ENCODE measurements at regions not wholly inside any gene's neighbourhood (a gene's known extent, or its start where the extent isn't known, plus 50 kb on each side); places are given as distances from the start of the nearest gene placed in this dataset.
"Not testable (repeated sequence)": the region's sequence is repeated elsewhere in the genome, so short reads cannot be mapped to it uniquely, and the experiment has no call there.

GRCh38 chr7:54189330-54189729 lies 352.8 kb upstream of the VSTM2A start:
- no peak overlapping the region for H3K4me3 ChIP-seq
- no peak for DNase-seq
- no peaks in the 10 kb centered on the region for H3K27me3 ChIP-seq
- no peak overlapping the region for H3K27ac ChIP-seq
- intact Hi-C loops (cut with DNase I; ENCODE audit: low total_unique reads), result no loop called here
- no peaks in the 10 kb centered on the region for H3K36me3 ChIP-seq
- H3K4me1 ChIP-seq, result no peaks in the 10 kb centered on the region
- H3K9me3 ChIP-seq, result peaks cover 0 to 2% of the 10 kb centered on the region in 2 donors
- whole genome bisulfite sequencing, 2 donors (ENCODE audit: low coverage in 1 of 2), result 75% methylated on average over 2 of the region's 2 CpGs; no CpG with 5 or more reads in 1 of the 2 donors
- TF ChIP-seq POLR2AphosphoS5 (IDR thresholded peaks at IDR 0.05), result no peak
- TF ChIP-seq, protein P1, sequence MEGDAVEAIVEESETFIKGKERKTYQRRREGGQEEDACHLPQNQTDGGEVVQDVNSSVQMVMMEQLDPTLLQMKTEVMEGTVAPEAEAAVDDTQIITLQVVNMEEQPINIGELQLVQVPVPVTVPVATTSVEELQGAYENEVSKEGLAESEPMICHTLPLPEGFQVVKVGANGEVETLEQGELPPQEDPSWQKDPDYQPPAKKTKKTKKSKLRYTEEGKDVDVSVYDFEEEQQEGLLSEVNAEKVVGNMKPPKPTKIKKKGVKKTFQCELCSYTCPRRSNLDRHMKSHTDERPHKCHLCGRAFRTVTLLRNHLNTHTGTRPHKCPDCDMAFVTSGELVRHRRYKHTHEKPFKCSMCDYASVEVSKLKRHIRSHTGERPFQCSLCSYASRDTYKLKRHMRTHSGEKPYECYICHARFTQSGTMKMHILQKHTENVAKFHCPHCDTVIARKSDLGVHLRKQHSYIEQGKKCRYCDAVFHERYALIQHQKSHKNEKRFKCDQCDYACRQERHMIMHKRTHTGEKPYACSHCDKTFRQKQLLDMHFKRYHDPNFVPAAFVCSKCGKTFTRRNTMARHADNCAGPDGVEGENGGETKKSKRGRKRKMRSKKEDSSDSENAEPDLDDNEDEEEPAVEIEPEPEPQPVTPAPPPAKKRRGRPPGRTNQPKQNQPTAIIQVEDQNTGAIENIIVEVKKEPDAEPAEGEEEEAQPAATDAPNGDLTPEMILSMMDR (IDR thresholded peaks at IDR 0.05), result no peak
- no peak for TF ChIP-seq EP300 (IDR thresholded peaks at IDR 0.05; ENCODE audit: low read depth)
- no peak for TF ChIP-seq POLR2A (IDR thresholded peaks at IDR 0.05)
- in situ Hi-C loops (cut with MboI; ENCODE audit: low pct_ligation_motif_present in 1 of 4, low pct_unique_long_range_greater_than_20kb in 1 of 4, low sequenced_read_pairs in 3 of 4), result no loop called here

DNA sequence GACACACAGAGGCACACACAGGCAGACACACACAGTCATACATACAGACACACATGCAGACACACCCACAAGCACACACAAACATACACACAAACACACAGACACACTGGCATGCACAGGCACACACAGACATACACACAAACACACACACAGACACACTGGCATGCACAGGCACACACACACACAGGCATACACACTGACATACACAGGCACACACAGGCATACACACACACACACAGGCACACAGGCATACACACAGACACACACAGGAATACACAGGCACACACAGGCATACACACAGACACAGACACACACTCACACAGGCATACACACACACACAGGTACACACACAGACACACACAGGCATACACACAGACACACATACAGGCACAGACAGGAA lies 340.7 kb upstream of the VSTM2A start:
- TF ChIP-seq POLR2AphosphoS5 (IDR thresholded peaks at IDR 0.05) (no peak), EP300 (IDR thresholded peaks at IDR 0.05; ENCODE audit: low read depth) (no peak), POLR2A (IDR thresholded peaks at IDR 0.05) (no peak)
- TF ChIP-seq, protein P1 (IDR thresholded peaks at IDR 0.05), result no peak
- H3K27me3 ChIP-seq, result no peaks in the 10 kb centered on the region
- no peaks in the 10 kb centered on the region for H3K4me1 ChIP-seq
- H3K36me3 ChIP-seq, result no peaks in the 10 kb centered on the region
- H3K4me3 ChIP-seq, result no peak overlapping the region
- no peak overlapping the region for H3K27ac ChIP-seq
- in situ Hi-C loops (cut with MboI; ENCODE audit: low pct_ligation_motif_present in 1 of 4, low pct_unique_long_range_greater_than_20kb in 1 of 4, low sequenced_read_pairs in 3 of 4), result no loop called here
- peaks cover 0 to 7% of the 10 kb centered on the region in 2 donors for H3K9me3 ChIP-seq
- DNase-seq, result no peak
- intact Hi-C loops (cut with DNase I; ENCODE audit: low total_unique reads), result no loop called here

DNA sequence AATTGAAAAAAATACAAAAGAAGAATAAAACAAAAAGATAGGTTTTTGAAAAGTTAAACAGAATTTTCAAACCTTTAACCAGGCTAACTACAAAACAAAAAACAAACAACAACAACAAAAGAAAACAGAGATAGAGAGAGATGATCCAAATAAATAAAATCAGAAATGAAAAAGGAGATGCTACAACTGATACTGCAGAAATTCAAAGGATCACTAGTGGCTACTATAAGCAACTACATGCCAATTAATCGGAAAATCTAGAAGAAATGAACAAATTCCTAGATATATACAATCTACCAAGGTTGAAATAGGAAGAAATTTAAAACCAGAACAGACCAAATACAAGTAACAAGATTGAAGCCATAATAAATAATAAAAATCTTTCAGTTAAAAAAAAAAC lies 326.8 kb upstream of the VSTM2A start:
- no peak for TF ChIP-seq POLR2AphosphoS5 (IDR thresholded peaks at IDR 0.05)
- TF ChIP-seq POLR2A (IDR thresholded peaks at IDR 0.05), result no peak
- TF ChIP-seq, protein P1 (IDR thresholded peaks at IDR 0.05), result no peak
- no peak for TF ChIP-seq EP300 (IDR thresholded peaks at IDR 0.05; ENCODE audit: low read depth)
- H3K9me3 ChIP-seq, result peaks cover 15 to 21% of the 10 kb centered on the region in 2 donors

GRCh38 chr7:54226030-54226429 lies 316.1 kb upstream of the VSTM2A start:
- DNase-seq; H3K4me1 ChIP-seq; intact Hi-C loops (cut with DNase I; ENCODE audit: low total_unique reads); H3K9me3 ChIP-seq; H3K36me3 ChIP-seq; in situ Hi-C loops (cut with MboI; ENCODE audit: low pct_ligation_motif_present in 1 of 4, low pct_unique_long_range_greater_than_20kb in 1 of 4, low sequenced_read_pairs in 3 of 4); H3K27me3 ChIP-seq; H3K4me3 ChIP-seq; H3K27ac ChIP-seq: not testable (repeated sequence)

More for the DNA sequence above, 326.8 kb upstream of the VSTM2A start:
- H3K4me3 ChIP-seq, result no peak overlapping the region
- no peaks in the 10 kb centered on the region for H3K36me3 ChIP-seq
- no peaks in the 10 kb centered on the region for H3K4me1 ChIP-seq
- in situ Hi-C loops (cut with MboI; ENCODE audit: low pct_ligation_motif_present in 1 of 4, low pct_unique_long_range_greater_than_20kb in 1 of 4, low sequenced_read_pairs in 3 of 4) (no loop called here), intact Hi-C loops (cut with DNase I; ENCODE audit: low total_unique reads) (no loop called here)
- no peak overlapping the region for H3K27ac ChIP-seq
- 63 to 76% methylated on average over 1 of the region's 1 CpG for WGBS, 2 donors (ENCODE audit: low coverage in 1 of 2)
- no peaks in the 10 kb centered on the region for H3K27me3 ChIP-seq
- no peak for DNase-seq

DNA sequence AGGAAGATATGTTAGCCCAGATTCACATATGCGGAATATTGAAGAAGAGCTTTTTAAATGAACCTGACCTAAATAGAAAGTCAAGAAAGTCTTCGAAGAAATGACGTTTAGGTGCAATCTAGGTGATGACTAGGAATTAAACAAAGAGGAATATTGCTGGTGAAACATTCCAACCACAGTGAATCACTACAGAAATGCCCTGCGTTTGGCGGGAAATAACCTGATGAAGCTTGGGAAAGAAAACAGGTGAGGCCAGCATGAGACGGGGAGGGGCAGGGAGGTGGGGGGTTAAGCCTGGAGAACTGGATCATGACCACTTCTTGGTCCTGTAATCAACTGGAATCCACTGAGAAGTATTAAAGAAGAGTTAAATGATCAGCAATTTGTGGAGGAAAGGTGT lies 299.4 kb upstream of the VSTM2A start:
- TF ChIP-seq POLR2AphosphoS5 (IDR thresholded peaks at IDR 0.05), result no peak
- no peak for TF ChIP-seq POLR2A (IDR thresholded peaks at IDR 0.05)
- TF ChIP-seq, protein P1 (IDR thresholded peaks at IDR 0.05), result no peak
- no peak for TF ChIP-seq EP300 (IDR thresholded peaks at IDR 0.05; ENCODE audit: low read depth)
- no peak for DNase-seq
- H3K36me3 ChIP-seq, result no peaks in the 10 kb centered on the region
- in situ Hi-C loops (cut with MboI; ENCODE audit: low pct_ligation_motif_present in 1 of 4, low pct_unique_long_range_greater_than_20kb in 1 of 4, low sequenced_read_pairs in 3 of 4) (no loop called here), intact Hi-C loops (cut with DNase I; ENCODE audit: low total_unique reads) (no loop called here)
- H3K27ac ChIP-seq, result no peak overlapping the region
- WGBS, 2 donors (ENCODE audit: low coverage in 1 of 2), result 83 to 96% methylated on average over 6 of the region's 6 CpGs
- no peaks in the 10 kb centered on the region for H3K4me1 ChIP-seq
- no peak overlapping the region for H3K4me3 ChIP-seq
- no peaks in the 10 kb centered on the region for H3K27me3 ChIP-seq
- no peaks in the 10 kb centered on the region for H3K9me3 ChIP-seq
